Amniotic stem cell (primary cell): ENCODE measurements at regions not wholly inside any gene's neighbourhood (a gene's known extent, or its start where the extent isn't known, plus 50 kb on each side); places are given as distances from the start of the nearest gene placed in this dataset.
"Not testable (repeated sequence)": the region's sequence is repeated elsewhere in the genome, so short reads cannot be mapped to it uniquely, and the experiment has no call there.

ENCODE experiments used
- DNase-seq: peaks from one replicate; lab custom pipeline; 2025; lab: John Stamatoyannopoulos, UW

- no peak for DNase-seq
Observed at GRCh38 chr9:82052081-82052480, 63.5 kb downstream of the SPATA31D1 start.

GRCh38 chr9:82054264-82055015 lies 65.9 kb downstream of the SPATA31D1 start:
- no peak for DNase-seq

GRCh38 chr9:82057805-82058204 lies 69.2 kb downstream of the SPATA31D1 start:
- DNase-seq: no peak

GRCh38 chr9:82061801-82062200 lies 73.2 kb downstream of the SPATA31D1 start:
- DNase-seq: not testable (repeated sequence)

- no peak for DNase-seq
Observed at GRCh38 chr9:82062245-82062644, 73.7 kb downstream of the SPATA31D1 start.

GRCh38 chr9:82073551-82074543 lies 85.3 kb downstream of the SPATA31D1 start:
- DNase-seq: no peak

GRCh38 chr9:82080265-82080664 lies 91.7 kb downstream of the SPATA31D1 start:
- DNase-seq: no peak

GRCh38 chr9:82081496-82081895 lies 92.9 kb downstream of the SPATA31D1 start:
- no peak for DNase-seq

- no peak for DNase-seq
Observed at GRCh38 chr9:82082563-82082962, 94.0 kb downstream of the SPATA31D1 start.

- no peak for DNase-seq
Observed at GRCh38 chr9:82088591-82088990, 100.0 kb downstream of the SPATA31D1 start.

GRCh38 chr9:82090046-82090445 lies 101.5 kb downstream of the SPATA31D1 start:
- DNase-seq: no peak

- no peak for DNase-seq
Observed at GRCh38 chr9:82091100-82091499, 102.5 kb downstream of the SPATA31D1 start.

- no peak for DNase-seq
Observed at GRCh38 chr9:82091610-82092009, 103.0 kb downstream of the SPATA31D1 start.

GRCh38 chr9:82101475-82101874 lies 112.9 kb downstream of the SPATA31D1 start:
- DNase-seq: no peak

- DNase-seq: no peak
Observed at GRCh38 chr9:82104252-82104651, 115.7 kb downstream of the SPATA31D1 start.

- DNase-seq: no peak
Observed at GRCh38 chr9:82105729-82106128, 117.2 kb downstream of the SPATA31D1 start.

- no peak for DNase-seq
Observed at GRCh38 chr9:82106536-82106935, 118.0 kb downstream of the SPATA31D1 start.

- DNase-seq: no peak
Observed at GRCh38 chr9:82108474-82108873, 119.9 kb downstream of the SPATA31D1 start.

GRCh38 chr9:82108941-82109340 lies 120.4 kb downstream of the SPATA31D1 start:
- DNase-seq: no peak

GRCh38 chr9:82109626-82110025 lies 121.1 kb downstream of the SPATA31D1 start:
- no peak for DNase-seq

GRCh38 chr9:82110881-82111280 lies 122.3 kb downstream of the SPATA31D1 start:
- DNase-seq: no peak

GRCh38 chr9:82115331-82115730 lies 126.8 kb downstream of the SPATA31D1 start:
- no peak for DNase-seq

GRCh38 chr9:82115900-82116299 lies 127.3 kb downstream of the SPATA31D1 start:
- DNase-seq: no peak
